ENCODE measurements at regions not wholly inside any gene's neighbourhood (a gene's known extent, or its start where the extent isn't known, plus 50 kb on each side); places are given as distances from the start of the nearest gene placed in this dataset.
"Not testable (repeated sequence)": the region's sequence is repeated elsewhere in the genome, so short reads cannot be mapped to it uniquely, and the experiment has no call there.

- intact Hi-C loops (cut with DNase I), result no loop called here
- DNase-seq (ENCODE audit: low spot score), result no peak
Measured at GRCh38 chr20:63145156-63145555, 70.8 kb downstream of the YTHDF1 start.

- intact Hi-C loops (cut with DNase I), result no loop called here
- no peak for DNase-seq (ENCODE audit: low spot score)
Measured at GRCh38 chr20:63142933-63143332, 73.0 kb downstream of the YTHDF1 start.

- DNase-seq (ENCODE audit: low spot score), result no peak
- intact Hi-C loops (cut with DNase I), result no loop called here
Measured at GRCh38 chr20:63141531-63141930, 74.4 kb downstream of the YTHDF1 start.

GRCh38 chr20:63140514-63141433 lies 75.2 kb downstream of the YTHDF1 start:
- intact Hi-C loops (cut with DNase I), result no loop called here
- no peak for DNase-seq (ENCODE audit: low spot score)

- DNase-seq (ENCODE audit: low spot score), result no peak
- intact Hi-C loops (cut with DNase I), result no loop called here
Measured at GRCh38 chr20:63139837-63140236, 76.1 kb downstream of the YTHDF1 start.

- intact Hi-C loops (cut with DNase I), result no loop called here
- DNase-seq (ENCODE audit: low spot score), result no peak
Measured at GRCh38 chr20:63139356-63139755, 76.6 kb downstream of the YTHDF1 start.

- no peak for DNase-seq (ENCODE audit: low spot score)
- intact Hi-C loops (cut with DNase I), result no loop called here
Measured at GRCh38 chr20:63138855-63139341, 77.0 kb downstream of the YTHDF1 start.

- no peak for DNase-seq (ENCODE audit: low spot score)
- intact Hi-C loops (cut with DNase I), result no loop called here
Measured at GRCh38 chr20:63137851-63138415, 78.0 kb downstream of the YTHDF1 start.

- intact Hi-C loops (cut with DNase I), result no loop called here
Measured at GRCh38 chr20:63136296-63136695, 79.6 kb downstream of the YTHDF1 start.

GRCh38 chr20:63135411-63135810 lies 80.5 kb downstream of the YTHDF1 start:
- no peak for DNase-seq (ENCODE audit: low spot score)
- intact Hi-C loops (cut with DNase I), result no loop called here

More at GRCh38 chr20:63136296-63136695, 79.6 kb downstream of the YTHDF1 start:
- no peak for DNase-seq (ENCODE audit: low spot score)

GRCh38 chr20:63134711-63135361 lies 81.1 kb downstream of the YTHDF1 start:
- DNase-seq (ENCODE audit: low spot score); intact Hi-C loops (cut with DNase I): not testable (repeated sequence)

GRCh38 chr20:63134201-63134612 lies 81.7 kb downstream of the YTHDF1 start:
- intact Hi-C loops (cut with DNase I), result no loop called here

GRCh38 chr20:63133481-63134091 lies 82.3 kb downstream of the YTHDF1 start:
- intact Hi-C loops (cut with DNase I), result no loop called here
- DNase-seq (ENCODE audit: low spot score), result peak; percentile 51

More at GRCh38 chr20:63134201-63134612, 81.7 kb downstream of the YTHDF1 start:
- DNase-seq (ENCODE audit: low spot score), result peak; percentile 54

GRCh38 chr20:63132715-63133471 lies 83.0 kb downstream of the YTHDF1 start:
- peak; percentile 71 for DNase-seq (ENCODE audit: low spot score)
- intact Hi-C loops (cut with DNase I), result no loop called here

- intact Hi-C loops (cut with DNase I), result no loop called here
- peak; percentile 51 for DNase-seq (ENCODE audit: low spot score)
Measured at GRCh38 chr20:63132131-63132714, 83.7 kb downstream of the YTHDF1 start.

- intact Hi-C loops (cut with DNase I), result no loop called here
- peak; percentile 51 for DNase-seq (ENCODE audit: low spot score)
Measured at GRCh38 chr20:63130658-63131577, 85.0 kb downstream of the YTHDF1 start.

GRCh38 chr20:63129991-63130657 lies 85.8 kb downstream of the YTHDF1 start:
- intact Hi-C loops (cut with DNase I), result no loop called here
- peak; percentile 36 for DNase-seq (ENCODE audit: low spot score)
